ENCODE measurements at regions not wholly inside any gene's neighbourhood (a gene's known extent, or its start where the extent isn't known, plus 50 kb on each side); places are given as distances from the start of the nearest gene placed in this dataset.

DNA sequence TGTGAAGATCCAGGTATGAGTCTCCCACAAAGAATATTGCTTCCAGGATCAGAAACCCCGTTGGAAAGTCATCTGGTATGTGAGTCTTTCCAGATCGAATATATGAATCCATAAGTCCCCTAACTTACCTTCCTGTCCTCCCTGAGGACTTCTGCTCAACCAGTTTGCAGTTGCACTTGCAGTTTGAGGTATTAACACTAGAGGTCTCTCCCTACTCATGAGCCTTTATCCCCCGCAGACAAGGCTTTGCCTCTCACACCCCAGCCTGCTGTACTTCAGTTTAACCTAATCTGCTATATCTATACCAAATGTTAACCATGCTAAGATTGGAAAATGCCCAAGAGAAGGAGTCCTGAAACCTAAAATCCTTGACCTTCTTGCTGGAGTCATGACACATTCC lies 135.3 kb upstream of the DEFB112 start:
- TF ChIP-seq TP53 (CRISPR knock-in tag; IDR thresholded peaks at IDR 0.05), result no peak
- TF ChIP-seq, protein P1, sequence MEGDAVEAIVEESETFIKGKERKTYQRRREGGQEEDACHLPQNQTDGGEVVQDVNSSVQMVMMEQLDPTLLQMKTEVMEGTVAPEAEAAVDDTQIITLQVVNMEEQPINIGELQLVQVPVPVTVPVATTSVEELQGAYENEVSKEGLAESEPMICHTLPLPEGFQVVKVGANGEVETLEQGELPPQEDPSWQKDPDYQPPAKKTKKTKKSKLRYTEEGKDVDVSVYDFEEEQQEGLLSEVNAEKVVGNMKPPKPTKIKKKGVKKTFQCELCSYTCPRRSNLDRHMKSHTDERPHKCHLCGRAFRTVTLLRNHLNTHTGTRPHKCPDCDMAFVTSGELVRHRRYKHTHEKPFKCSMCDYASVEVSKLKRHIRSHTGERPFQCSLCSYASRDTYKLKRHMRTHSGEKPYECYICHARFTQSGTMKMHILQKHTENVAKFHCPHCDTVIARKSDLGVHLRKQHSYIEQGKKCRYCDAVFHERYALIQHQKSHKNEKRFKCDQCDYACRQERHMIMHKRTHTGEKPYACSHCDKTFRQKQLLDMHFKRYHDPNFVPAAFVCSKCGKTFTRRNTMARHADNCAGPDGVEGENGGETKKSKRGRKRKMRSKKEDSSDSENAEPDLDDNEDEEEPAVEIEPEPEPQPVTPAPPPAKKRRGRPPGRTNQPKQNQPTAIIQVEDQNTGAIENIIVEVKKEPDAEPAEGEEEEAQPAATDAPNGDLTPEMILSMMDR (IDR thresholded peaks at IDR 0.05), result peak; percentile 65
- TF ChIP-seq TCF7 (CRISPR knock-in tag; IDR thresholded peaks at IDR 0.05; ENCODE audit: low read depth), result no peak
- TF ChIP-seq, protein P2, sequence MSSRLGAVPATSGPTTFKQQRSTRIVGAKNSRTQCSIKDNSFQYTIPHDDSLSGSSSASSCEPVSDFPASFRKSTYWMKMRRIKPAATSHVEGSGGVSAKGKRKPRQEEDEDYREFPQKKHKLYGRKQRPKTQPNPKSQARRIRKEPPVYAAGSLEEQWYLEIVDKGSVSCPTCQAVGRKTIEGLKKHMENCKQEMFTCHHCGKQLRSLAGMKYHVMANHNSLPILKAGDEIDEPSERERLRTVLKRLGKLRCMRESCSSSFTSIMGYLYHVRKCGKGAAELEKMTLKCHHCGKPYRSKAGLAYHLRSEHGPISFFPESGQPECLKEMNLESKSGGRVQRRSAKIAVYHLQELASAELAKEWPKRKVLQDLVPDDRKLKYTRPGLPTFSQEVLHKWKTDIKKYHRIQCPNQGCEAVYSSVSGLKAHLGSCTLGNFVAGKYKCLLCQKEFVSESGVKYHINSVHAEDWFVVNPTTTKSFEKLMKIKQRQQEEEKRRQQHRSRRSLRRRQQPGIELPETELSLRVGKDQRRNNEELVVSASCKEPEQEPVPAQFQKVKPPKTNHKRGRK (CRISPR knock-in tag; IDR thresholded peaks at IDR 0.05; ENCODE audit: borderline replicate concordance), result no peak
- TF ChIP-seq MXD4 (CRISPR knock-in tag; IDR thresholded peaks at IDR 0.05; ENCODE audit: borderline replicate concordance), result no peak
- no peak for TF ChIP-seq ZNF416 (CRISPR knock-in tag; IDR thresholded peaks at IDR 0.05)
- TF ChIP-seq, protein P3, sequence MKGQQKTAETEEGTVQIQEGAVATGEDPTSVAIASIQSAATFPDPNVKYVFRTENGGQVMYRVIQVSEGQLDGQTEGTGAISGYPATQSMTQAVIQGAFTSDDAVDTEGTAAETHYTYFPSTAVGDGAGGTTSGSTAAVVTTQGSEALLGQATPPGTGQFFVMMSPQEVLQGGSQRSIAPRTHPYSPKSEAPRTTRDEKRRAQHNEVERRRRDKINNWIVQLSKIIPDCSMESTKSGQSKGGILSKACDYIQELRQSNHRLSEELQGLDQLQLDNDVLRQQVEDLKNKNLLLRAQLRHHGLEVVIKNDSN (CRISPR knock-in tag; IDR thresholded peaks at IDR 0.05), result no peak
- no peak for TF ChIP-seq JUN (CRISPR knock-in tag; IDR thresholded peaks at IDR 0.05)
- TF ChIP-seq, protein P4, sequence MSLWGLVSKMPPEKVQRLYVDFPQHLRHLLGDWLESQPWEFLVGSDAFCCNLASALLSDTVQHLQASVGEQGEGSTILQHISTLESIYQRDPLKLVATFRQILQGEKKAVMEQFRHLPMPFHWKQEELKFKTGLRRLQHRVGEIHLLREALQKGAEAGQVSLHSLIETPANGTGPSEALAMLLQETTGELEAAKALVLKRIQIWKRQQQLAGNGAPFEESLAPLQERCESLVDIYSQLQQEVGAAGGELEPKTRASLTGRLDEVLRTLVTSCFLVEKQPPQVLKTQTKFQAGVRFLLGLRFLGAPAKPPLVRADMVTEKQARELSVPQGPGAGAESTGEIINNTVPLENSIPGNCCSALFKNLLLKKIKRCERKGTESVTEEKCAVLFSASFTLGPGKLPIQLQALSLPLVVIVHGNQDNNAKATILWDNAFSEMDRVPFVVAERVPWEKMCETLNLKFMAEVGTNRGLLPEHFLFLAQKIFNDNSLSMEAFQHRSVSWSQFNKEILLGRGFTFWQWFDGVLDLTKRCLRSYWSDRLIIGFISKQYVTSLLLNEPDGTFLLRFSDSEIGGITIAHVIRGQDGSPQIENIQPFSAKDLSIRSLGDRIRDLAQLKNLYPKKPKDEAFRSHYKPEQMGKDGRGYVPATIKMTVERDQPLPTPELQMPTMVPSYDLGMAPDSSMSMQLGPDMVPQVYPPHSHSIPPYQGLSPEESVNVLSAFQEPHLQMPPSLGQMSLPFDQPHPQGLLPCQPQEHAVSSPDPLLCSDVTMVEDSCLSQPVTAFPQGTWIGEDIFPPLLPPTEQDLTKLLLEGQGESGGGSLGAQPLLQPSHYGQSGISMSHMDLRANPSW (CRISPR knock-in tag; conservative IDR thresholded peaks at IDR 0.05; ENCODE audit: low read depth), result no peak
- no peak for TF ChIP-seq KAT7 (CRISPR knock-in tag; IDR thresholded peaks at IDR 0.05; ENCODE audit: borderline replicate concordance)
- TF ChIP-seq, protein P5, sequence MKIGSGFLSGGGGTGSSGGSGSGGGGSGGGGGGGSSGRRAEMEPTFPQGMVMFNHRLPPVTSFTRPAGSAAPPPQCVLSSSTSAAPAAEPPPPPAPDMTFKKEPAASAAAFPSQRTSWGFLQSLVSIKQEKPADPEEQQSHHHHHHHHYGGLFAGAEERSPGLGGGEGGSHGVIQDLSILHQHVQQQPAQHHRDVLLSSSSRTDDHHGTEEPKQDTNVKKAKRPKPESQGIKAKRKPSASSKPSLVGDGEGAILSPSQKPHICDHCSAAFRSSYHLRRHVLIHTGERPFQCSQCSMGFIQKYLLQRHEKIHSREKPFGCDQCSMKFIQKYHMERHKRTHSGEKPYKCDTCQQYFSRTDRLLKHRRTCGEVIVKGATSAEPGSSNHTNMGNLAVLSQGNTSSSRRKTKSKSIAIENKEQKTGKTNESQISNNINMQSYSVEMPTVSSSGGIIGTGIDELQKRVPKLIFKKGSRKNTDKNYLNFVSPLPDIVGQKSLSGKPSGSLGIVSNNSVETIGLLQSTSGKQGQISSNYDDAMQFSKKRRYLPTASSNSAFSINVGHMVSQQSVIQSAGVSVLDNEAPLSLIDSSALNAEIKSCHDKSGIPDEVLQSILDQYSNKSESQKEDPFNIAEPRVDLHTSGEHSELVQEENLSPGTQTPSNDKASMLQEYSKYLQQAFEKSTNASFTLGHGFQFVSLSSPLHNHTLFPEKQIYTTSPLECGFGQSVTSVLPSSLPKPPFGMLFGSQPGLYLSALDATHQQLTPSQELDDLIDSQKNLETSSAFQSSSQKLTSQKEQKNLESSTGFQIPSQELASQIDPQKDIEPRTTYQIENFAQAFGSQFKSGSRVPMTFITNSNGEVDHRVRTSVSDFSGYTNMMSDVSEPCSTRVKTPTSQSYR (CRISPR knock-in tag; IDR thresholded peaks at IDR 0.05), result no peak
- TF ChIP-seq NR2C2 (CRISPR knock-in tag; IDR thresholded peaks at IDR 0.05), result no peak
- TF ChIP-seq, protein P6, sequence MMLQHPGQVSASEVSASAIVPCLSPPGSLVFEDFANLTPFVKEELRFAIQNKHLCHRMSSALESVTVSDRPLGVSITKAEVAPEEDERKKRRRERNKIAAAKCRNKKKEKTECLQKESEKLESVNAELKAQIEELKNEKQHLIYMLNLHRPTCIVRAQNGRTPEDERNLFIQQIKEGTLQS (CRISPR knock-in tag; conservative IDR thresholded peaks at IDR 0.05), result no peak
- no peak for TF ChIP-seq ZNF263 (CRISPR knock-in tag; IDR thresholded peaks at IDR 0.05; ENCODE audit: low read depth)

Measured in WTC11 (cell line).